Calu3 (cell line): ENCODE measurements at regions not wholly inside any gene's neighbourhood (a gene's known extent, or its start where the extent isn't known, plus 50 kb on each side); places are given as distances from the start of the nearest gene placed in this dataset.

Source experiments
- BruUV-seq: library from RNA; stranded (reverse); fragments of 400-500 nt; replicated peaks from 2 replicates; lab custom pipeline; 2021; lab: Mats Ljungman, UMichigan
- CTCF ChIA-PET: fragments of 300-600 bp; sonication (Branson Sonifier 250); formaldehyde crosslinking; loops from one replicate; lab custom pipeline; 2022; ENCODE audit warnings: antibody characterized with exemption; lab: Charles Lee
- DNase-seq: peaks from one replicate; pipeline ENCODE4 v3.0.0; 2022
- H3K27ac Mint-ChIP-seq: one replicate; pipeline ENCODE4 v1.8.0; 2022; ENCODE audit warnings: mixed read lengths; ENCODE audit not compliant: unreplicated experiment
- H3K27me3 Mint-ChIP-seq: one replicate; pipeline ENCODE4 v1.8.0; 2022; ENCODE audit warnings: mixed read lengths; ENCODE audit not compliant: unreplicated experiment
- H3K36me3 Mint-ChIP-seq: one replicate; pipeline ENCODE4 v1.8.0; 2022; ENCODE audit warnings: mild to moderate bottlenecking, moderate library complexity, mixed read lengths; ENCODE audit not compliant: insufficient read depth, unreplicated experiment
- H3K4me1 Mint-ChIP-seq: one replicate; pipeline ENCODE4 v1.8.0; 2022; ENCODE audit warnings: mild to moderate bottlenecking, low read depth, mixed read lengths; ENCODE audit not compliant: unreplicated experiment
- H3K4me3 Mint-ChIP-seq: one replicate; pipeline ENCODE4 v1.8.0; 2022; ENCODE audit warnings: mild to moderate bottlenecking, low read depth, moderate library complexity, mixed read lengths; ENCODE audit not compliant: unreplicated experiment
- H3K9me3 Mint-ChIP-seq: one replicate; pipeline ENCODE4 v1.8.0; 2022; ENCODE audit warnings: low read depth, mixed read lengths; ENCODE audit not compliant: unreplicated experiment
- CTCF ChIP-seq: fragments of 200-600 bp; IDR thresholded peaks from one replicate; pipeline ENCODE4 v1.8.0; 2022; ENCODE audit warnings: antibody characterized with exemption; ENCODE audit not compliant: unreplicated experiment
- intact Hi-C: fragments of 100-400 bp; cut with micrococcal nuclease; formaldehyde crosslinking; loops from one replicate; pipeline ENCODE4 v1.10.0; 2022; ENCODE audit not compliant: unreplicated experiment

- BruUV-seq = no TSS peak
- Mint-ChIP-seq H3K27me3 (peaks cover 87% of the 10 kb centered on the region), H3K27ac (no peak overlapping the region), H3K36me3 (no peaks in the 10 kb centered on the region), H3K4me3 (no peak overlapping the region), H3K9me3 (no peaks in the 10 kb centered on the region), H3K4me1 (no peaks in the 10 kb centered on the region)
- DNase-seq = no peak
- intact Hi-C loops = no loop called here
- no peak for TF ChIP-seq CTCF
- CTCF ChIA-PET = interaction anchor here (0.7 kb wide), 1 partner anchor 1006 kb away, joined by 4 read pairs; no protein-coding TSS in a partner anchor
These were observed 303.8 kb upstream of the ASIC2 start for GRCh38 chr17:33596899-33597298.

- Mint-ChIP-seq H3K27ac (no peak overlapping the region), H3K9me3 (no peaks in the 10 kb centered on the region), H3K4me1 (no peaks in the 10 kb centered on the region), H3K4me3 (no peak overlapping the region), H3K27me3 (peaks cover 71% of the 10 kb centered on the region), H3K36me3 (no peaks in the 10 kb centered on the region)
- BruUV-seq = no TSS peak
- intact Hi-C loops = no loop called here
- no peak for DNase-seq
- TF ChIP-seq CTCF = no peak
- CTCF ChIA-PET = no interaction called here
These were observed 305.7 kb upstream of the ASIC2 start for GRCh38 chr17:33598797-33599196.

- Mint-ChIP-seq H3K27ac (no peak overlapping the region), H3K4me1 (no peaks in the 10 kb centered on the region), H3K36me3 (no peaks in the 10 kb centered on the region), H3K4me3 (no peak overlapping the region), H3K9me3 (no peaks in the 10 kb centered on the region), H3K27me3 (peaks cover 82% of the 10 kb centered on the region)
- TF ChIP-seq CTCF = no peak
- intact Hi-C loops = no loop called here
- no TSS peak for BruUV-seq
- no peak for DNase-seq
- CTCF ChIA-PET = no interaction called here
These were observed 309.9 kb upstream of the ASIC2 start for GRCh38 chr17:33602981-33603380.

- intact Hi-C loops = no loop called here
- no peak for DNase-seq
- no peak for TF ChIP-seq CTCF
- H3K9me3 Mint-ChIP-seq = no peaks in the 10 kb centered on the region
- H3K4me1 Mint-ChIP-seq = no peaks in the 10 kb centered on the region
- no peak overlapping the region for H3K4me3 Mint-ChIP-seq
- no peaks in the 10 kb centered on the region for H3K36me3 Mint-ChIP-seq
- H3K27ac Mint-ChIP-seq = no peak overlapping the region
- BruUV-seq = no TSS peak
- CTCF ChIA-PET = no interaction called here
- peaks cover 82% of the 10 kb centered on the region for H3K27me3 Mint-ChIP-seq
These were observed 310.7 kb upstream of the ASIC2 start for GRCh38 chr17:33603789-33604188.
